Loucy (cell line): ENCODE measurements at regions not wholly inside any gene's neighbourhood (a gene's known extent, or its start where the extent isn't known, plus 50 kb on each side); places are given as distances from the start of the nearest gene placed in this dataset.

Source experiments
- CTCF ChIP-seq: fragments of 200-600 bp; sonication (generic); conservative IDR thresholded peaks from 2 replicates; pipeline ENCODE4 v1.5.1; 2014; ENCODE audit warnings: mild to moderate bottlenecking, antibody characterized with exemption, low read length
- EZH2phosphoT487 ChIP-seq: fragments of 200-600 bp; IDR thresholded peaks from 2 replicates; pipeline ENCODE4 v1.6.1; 2018; ENCODE audit warnings: antibody characterized with exemption, mild to moderate bottlenecking, moderate library complexity, borderline replicate concordance

DNA sequence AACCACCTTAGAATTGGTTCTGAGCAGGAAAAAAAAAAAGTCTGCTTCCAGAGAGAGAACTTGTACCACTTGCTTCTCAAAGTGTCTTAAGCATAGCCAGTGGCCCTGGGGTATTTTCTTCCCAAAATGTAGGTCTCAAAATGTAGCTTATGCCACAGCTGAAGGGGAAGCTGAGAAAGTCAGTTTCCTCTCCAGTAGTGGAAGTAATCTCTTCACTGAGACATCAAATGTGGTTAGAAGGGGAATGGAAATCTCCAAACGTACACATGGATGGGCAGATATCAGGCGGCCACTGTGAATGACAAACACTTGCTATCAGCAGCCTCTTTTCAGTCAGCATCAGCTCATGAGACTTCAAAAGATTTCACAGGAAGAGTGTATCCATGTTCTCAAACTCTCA lies 841.2 kb downstream of the TUSC7 start:
- no peak for TF ChIP-seq CTCF
- TF ChIP-seq EZH2phosphoT487 = no peak
